PC-3 (cell line): ENCODE measurements at regions not wholly inside any gene's neighbourhood (a gene's known extent, or its start where the extent isn't known, plus 50 kb on each side); places are given as distances from the start of the nearest gene placed in this dataset. TPM values are rescaled to one million over a fixed set of nuclear protein-coding genes. Genes with fewer than 3 reads are reported as not detected.
"Not testable (repeated sequence)": the region's sequence is repeated elsewhere in the genome, so short reads cannot be mapped to it uniquely, and the experiment has no call there.

Source experiments
- ATAC-seq: fragments of 200-7000 bp; cut with Tn5 transposase; 2 replicates; pipeline ENCODE4 v1.9.1; 2020; ENCODE audit warnings: mild to moderate bottlenecking, moderate library complexity
- BruUV-seq: library from RNA; stranded (reverse); fragments of 400-500 nt; replicated peaks from 2 replicates; lab custom pipeline; 2021; lab: Mats Ljungman, UMichigan
- CTCF ChIA-PET: fragments of 300-600 bp; sonication (Branson Sonifier 250); formaldehyde crosslinking; loops from one replicate; lab custom pipeline; 2022; ENCODE audit warnings: antibody characterized with exemption; lab: Charles Lee
- POLR2A ChIA-PET: fragments of 300-600 bp; sonication (Branson Sonifier 250); formaldehyde crosslinking; loops from one replicate; lab custom pipeline; 2022; ENCODE audit warnings: antibody characterized with exemption; ENCODE audit not compliant: unreplicated experiment; lab: Charles Lee
- DNase-seq: peaks from one replicate; pipeline ENCODE4 v3.0.0-alpha.2; 2015
- H2AFZ ChIP-seq: fragments of 300-600 bp; sonication (generic); 2 replicates; pipeline ENCODE4 v1.6.0; 2016; ENCODE audit warnings: antibody characterized with exemption, low read length
- H3F3A ChIP-seq: fragments of 300-600 bp; sonication (generic); one replicate; pipeline ENCODE4 v1.6.0; 2017; ENCODE audit warnings: antibody characterized with exemption, low read length, control low read depth, mild to moderate bottlenecking; ENCODE audit not compliant: unreplicated experiment
- H3K27ac ChIP-seq: fragments of 300-600 bp; sonication (generic); 2 replicates; pipeline ENCODE4 v1.5.1; 2016; ENCODE audit warnings: mild to moderate bottlenecking, low read length
- H3K27me3 ChIP-seq: fragments of 300-600 bp; sonication (generic); 2 replicates; pipeline ENCODE4 v1.6.1; 2016; ENCODE audit warnings: low read length, mixed read lengths
- H3K36me3 ChIP-seq: fragments of 300-600 bp; sonication (generic); 2 replicates; pipeline ENCODE4 v1.6.1; 2016; ENCODE audit warnings: low read depth, mixed run types, low read length, mixed read lengths
- H3K4me1 ChIP-seq: fragments of 300-600 bp; sonication (generic); 2 replicates; pipeline ENCODE4 v1.5.1; 2016; ENCODE audit warnings: low read length; ENCODE audit not compliant: insufficient read depth
- H3K4me2 ChIP-seq: fragments of 300-600 bp; sonication (generic); 2 replicates; pipeline ENCODE4 v1.6.0; 2016; ENCODE audit warnings: low read length
- H3K4me3 ChIP-seq: fragments of 300-600 bp; sonication (generic); 2 replicates; pipeline ENCODE4 v1.5.1; 2016; ENCODE audit warnings: mild to moderate bottlenecking, low read length, mixed read lengths
- H3K79me2 ChIP-seq: fragments of 300-600 bp; sonication (generic); 2 replicates; pipeline ENCODE4 v1.6.1; 2017; ENCODE audit warnings: low read length, mixed read lengths
- H3K9ac ChIP-seq: fragments of 300-600 bp; sonication (generic); 2 replicates; pipeline ENCODE4 v1.6.0; 2016; ENCODE audit warnings: mild to moderate bottlenecking, low read length
- H3K9me2 ChIP-seq: fragments of 300-600 bp; sonication (generic); replicated peaks from 2 replicates; pipeline ENCODE4 v1.6.1; 2016; ENCODE audit warnings: mixed run types, low read length, mixed read lengths
- H3K9me3 ChIP-seq: fragments of 300-600 bp; sonication (generic); 2 replicates; pipeline ENCODE4 v1.6.1; 2016; ENCODE audit warnings: low read length, mixed read lengths
- H4K20me1 ChIP-seq: fragments of 300-600 bp; sonication (generic); 2 replicates; pipeline ENCODE4 v1.6.1; 2016; ENCODE audit warnings: low read length, mixed read lengths
- intact Hi-C: fragments of 100-400 bp; cut with micrococcal nuclease; formaldehyde crosslinking; loops from 2 replicates; pipeline ENCODE4 v1.9.0; 2023
- microRNA-seq: library from miRNA; unstranded; fragments of <30 nt; microRNA quantifications from one replicate; pipeline ENCODE4 v1.1.0, GENCODE V29; 2020; ENCODE audit not compliant: unreplicated experiment

DNA sequence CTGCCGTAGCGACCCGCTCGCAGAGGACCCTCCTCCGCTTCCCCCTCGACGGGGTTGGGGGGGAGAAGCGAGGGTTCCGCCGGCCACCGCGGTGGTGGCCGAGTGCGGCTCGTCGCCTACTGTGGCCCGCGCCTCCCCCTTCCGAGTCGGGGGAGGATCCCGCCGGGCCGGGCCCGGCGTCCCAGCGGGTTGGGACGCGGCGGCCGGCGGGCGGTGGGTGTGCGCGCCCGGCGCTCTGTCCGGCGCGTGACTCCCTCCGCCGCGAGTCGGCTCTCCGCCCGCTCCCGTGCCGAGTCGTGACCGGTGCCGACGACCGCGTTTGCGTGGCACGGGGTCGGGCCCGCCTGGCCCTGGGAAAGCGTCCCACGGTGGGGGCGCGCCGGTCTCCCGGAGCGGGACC, 2269.7 kb upstream of the TPTE start:
- ATAC-seq, intact Hi-C loops, POLR2A ChIA-PET, H3K4me1 ChIP-seq, DNase-seq, H3K36me3 ChIP-seq, H2AFZ ChIP-seq, H3K9ac ChIP-seq, H3K4me2 ChIP-seq, CTCF ChIA-PET, H3K9me2 ChIP-seq, H3K9me3 ChIP-seq, H3K27ac ChIP-seq, BruUV-seq, H3K79me2 ChIP-seq, H3F3A ChIP-seq, H3K27me3 ChIP-seq, H3K4me3 ChIP-seq, H4K20me1 ChIP-seq: not testable (repeated sequence)

DNA sequence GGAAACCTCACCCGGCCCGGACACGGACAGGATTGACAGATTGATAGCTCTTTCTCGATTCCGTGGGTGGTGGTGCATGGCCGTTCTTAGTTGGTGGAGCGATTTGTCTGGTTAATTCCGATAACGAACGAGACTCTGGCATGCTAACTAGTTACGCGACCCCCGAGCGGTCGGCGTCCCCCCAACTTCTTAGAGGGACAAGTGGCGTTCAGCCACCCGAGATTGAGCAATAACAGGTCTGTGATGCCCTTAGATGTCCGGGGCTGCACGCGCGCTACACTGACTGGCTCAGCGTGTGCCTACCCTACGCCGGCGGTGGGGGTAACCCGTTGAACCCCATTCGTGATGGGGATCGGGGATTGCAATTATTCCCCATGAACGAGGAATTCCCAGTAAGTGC, 2266.3 kb upstream of the TPTE start:
- ATAC-seq, H4K20me1 ChIP-seq, H3K27ac ChIP-seq, H3K9me2 ChIP-seq, H3F3A ChIP-seq, H3K4me1 ChIP-seq, DNase-seq, H3K9me3 ChIP-seq, H3K79me2 ChIP-seq, CTCF ChIA-PET, H3K36me3 ChIP-seq, H3K4me2 ChIP-seq, H2AFZ ChIP-seq, intact Hi-C loops, H3K4me3 ChIP-seq, H3K9ac ChIP-seq, BruUV-seq, H3K27me3 ChIP-seq, POLR2A ChIA-PET: not testable (repeated sequence)

DNA sequence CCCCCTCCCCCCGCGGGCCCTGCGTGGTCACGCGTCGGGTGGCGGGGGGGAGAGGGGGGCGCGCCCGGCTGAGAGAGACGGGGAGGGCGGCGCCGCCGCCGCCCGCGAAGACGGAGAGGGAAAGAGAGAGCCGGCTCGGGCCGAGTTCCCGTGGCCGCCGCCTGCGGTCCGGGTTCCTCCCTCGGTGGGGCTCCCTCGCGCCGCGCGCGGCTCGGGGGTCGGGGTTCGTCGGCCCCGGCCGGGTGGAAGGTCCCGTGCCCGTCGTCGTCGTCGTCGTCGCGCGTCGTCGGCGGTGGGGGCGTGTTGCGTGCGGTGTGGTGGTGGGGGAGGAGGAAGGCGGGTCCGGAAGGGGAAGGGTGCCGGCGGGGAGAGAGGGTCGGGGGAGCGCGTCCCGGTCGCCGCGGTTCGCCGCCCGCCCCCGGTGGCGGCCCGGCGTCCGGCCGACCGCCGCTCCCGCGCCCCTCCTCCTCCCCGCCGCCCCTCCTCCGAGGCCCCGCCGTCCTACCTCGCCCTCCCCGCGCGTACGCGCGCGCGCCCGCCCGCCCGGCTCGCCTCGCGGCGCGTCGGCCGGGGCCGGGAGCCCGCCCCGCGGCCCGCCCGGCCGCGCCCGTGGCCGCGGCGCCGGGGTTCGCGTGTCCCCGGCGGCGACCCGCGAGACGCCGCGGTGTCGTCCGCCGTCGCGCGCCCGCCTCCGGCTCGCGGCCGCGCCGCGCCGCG, 2264.1 kb upstream of the TPTE start:
- H3F3A ChIP-seq, BruUV-seq, H3K9me2 ChIP-seq, H3K36me3 ChIP-seq, H3K9ac ChIP-seq, H3K4me2 ChIP-seq, intact Hi-C loops, CTCF ChIA-PET, POLR2A ChIA-PET, DNase-seq, H3K27ac ChIP-seq, H3K9me3 ChIP-seq, H3K4me1 ChIP-seq, H3K4me3 ChIP-seq, H2AFZ ChIP-seq, H3K79me2 ChIP-seq, ATAC-seq, H4K20me1 ChIP-seq, H3K27me3 ChIP-seq: not testable (repeated sequence)

DNA sequence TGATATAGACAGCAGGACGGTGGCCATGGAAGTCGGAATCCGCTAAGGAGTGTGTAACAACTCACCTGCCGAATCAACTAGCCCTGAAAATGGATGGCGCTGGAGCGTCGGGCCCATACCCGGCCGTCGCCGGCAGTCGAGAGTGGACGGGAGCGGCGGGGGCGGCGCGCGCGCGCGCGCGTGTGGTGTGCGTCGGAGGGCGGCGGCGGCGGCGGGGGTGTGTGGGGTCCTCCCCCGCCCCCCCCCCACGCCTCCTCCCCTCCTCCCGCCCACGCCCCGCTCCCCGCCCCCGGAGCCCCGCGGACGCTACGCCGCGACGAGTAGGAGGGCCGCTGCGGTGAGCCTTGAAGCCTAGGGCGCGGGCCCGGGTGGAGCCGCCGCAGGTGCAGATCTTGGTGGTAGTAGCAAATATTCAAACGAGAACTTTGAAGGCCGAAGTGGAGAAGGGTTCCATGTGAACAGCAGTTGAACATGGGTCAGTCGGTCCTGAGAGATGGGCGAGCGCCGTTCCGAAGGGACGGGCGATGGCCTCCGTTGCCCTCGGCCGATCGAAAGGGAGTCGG, 2261.2 kb upstream of the TPTE start:
- H3K4me2 ChIP-seq, H3K9ac ChIP-seq, H3F3A ChIP-seq, H2AFZ ChIP-seq, H3K79me2 ChIP-seq, H3K9me3 ChIP-seq, H3K36me3 ChIP-seq, H4K20me1 ChIP-seq, POLR2A ChIA-PET, H3K27ac ChIP-seq, H3K27me3 ChIP-seq, DNase-seq, H3K9me2 ChIP-seq, BruUV-seq, H3K4me1 ChIP-seq, ATAC-seq, H3K4me3 ChIP-seq, intact Hi-C loops, CTCF ChIA-PET: not testable (repeated sequence)

Small RNA genes lying in the stretch of these regions (microRNA-seq; reads per million reads assigned to microRNA genes)
- not detected for gene MIR3648-1
- gene MIR3687-1: not detected
- gene MIR6724-1: not detected
- gene MIR6724-2: not detected
